Ishikawa (cell line): ENCODE measurements at regions not wholly inside any gene's neighbourhood (a gene's known extent, or its start where the extent isn't known, plus 50 kb on each side); places are given as distances from the start of the nearest gene placed in this dataset.

Experiments
- CEBPB ChIP-seq: IDR thresholded peaks from 2 replicates; pipeline ENCODE4 v1.6.1; 2012
- CREB1 ChIP-seq: IDR thresholded peaks from 2 replicates; pipeline ENCODE4 v1.6.1; 2012; ENCODE audit warnings: low read depth
- EGR1 ChIP-seq: IDR thresholded peaks from 2 replicates; pipeline ENCODE4 v1.6.1; 2012
- EP300 ChIP-seq: IDR thresholded peaks from 2 replicates; pipeline ENCODE4 v1.6.1; 2012; ENCODE audit warnings: borderline replicate concordance
- FOXM1 ChIP-seq: IDR thresholded peaks from 2 replicates; pipeline ENCODE4 v1.6.1; 2012; ENCODE audit warnings: low read depth, borderline replicate concordance
- NFIC ChIP-seq: IDR thresholded peaks from 2 replicates; pipeline ENCODE4 v1.6.1; 2012
- RAD21 ChIP-seq: IDR thresholded peaks from 2 replicates; pipeline ENCODE4 v1.6.1; 2012; ENCODE audit warnings: low read depth
- TAF1 ChIP-seq: IDR thresholded peaks from 2 replicates; pipeline ENCODE4 v1.6.1; 2012; ENCODE audit warnings: low read depth, mild to moderate bottlenecking
- YY1 ChIP-seq: IDR thresholded peaks from 2 replicates; pipeline ENCODE4 v1.6.1; 2012; ENCODE audit warnings: low read depth
- TF ChIP-seq, protein P1 (sequence below): IDR thresholded peaks from 2 replicates; pipeline ENCODE4 v1.6.1; 2012; ENCODE audit warnings: low read depth, mild to moderate bottlenecking

DNA sequence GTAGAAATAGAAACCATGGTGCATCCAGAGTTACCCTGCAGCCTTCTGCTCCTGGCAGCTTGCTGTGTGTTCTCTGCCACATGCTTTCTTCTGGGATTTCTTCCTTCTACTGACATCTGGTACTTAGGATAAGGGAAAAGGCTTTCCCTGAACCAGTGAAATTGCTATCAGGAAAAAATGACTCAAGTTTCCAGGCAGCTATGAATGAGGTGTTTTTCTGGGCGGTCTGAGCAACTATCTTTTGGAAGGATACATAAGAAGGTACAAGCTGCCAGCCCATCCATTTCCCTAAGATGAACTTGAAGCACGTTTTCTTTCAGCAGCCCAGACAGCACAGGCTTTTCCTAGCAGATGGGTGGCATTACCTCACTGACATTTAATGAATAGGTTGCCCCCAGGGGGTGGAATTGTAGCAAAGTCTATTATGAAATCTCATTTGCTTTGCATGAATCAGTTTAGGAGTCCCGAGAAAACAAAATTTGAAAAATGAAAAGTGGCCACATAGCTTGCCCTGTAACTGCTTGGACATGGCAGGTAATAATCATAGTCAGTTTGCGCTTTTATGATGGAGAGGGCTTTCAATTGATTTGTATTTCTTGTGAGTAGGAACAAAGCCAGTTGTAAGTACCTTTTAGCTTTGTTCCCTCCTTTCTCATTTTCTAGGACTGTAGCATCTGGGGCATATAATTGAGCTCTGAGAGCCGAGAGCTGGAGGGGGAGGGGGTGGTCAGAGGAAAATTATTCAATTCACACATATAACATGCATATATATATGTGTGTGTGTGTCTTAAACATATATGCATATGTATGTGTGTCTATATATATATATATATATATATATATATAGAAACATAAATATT is 108.5 kb downstream of the C9orf152 start:
- TF ChIP-seq YY1: no peak
- TF ChIP-seq EGR1: no peak
- TF ChIP-seq, protein P1, sequence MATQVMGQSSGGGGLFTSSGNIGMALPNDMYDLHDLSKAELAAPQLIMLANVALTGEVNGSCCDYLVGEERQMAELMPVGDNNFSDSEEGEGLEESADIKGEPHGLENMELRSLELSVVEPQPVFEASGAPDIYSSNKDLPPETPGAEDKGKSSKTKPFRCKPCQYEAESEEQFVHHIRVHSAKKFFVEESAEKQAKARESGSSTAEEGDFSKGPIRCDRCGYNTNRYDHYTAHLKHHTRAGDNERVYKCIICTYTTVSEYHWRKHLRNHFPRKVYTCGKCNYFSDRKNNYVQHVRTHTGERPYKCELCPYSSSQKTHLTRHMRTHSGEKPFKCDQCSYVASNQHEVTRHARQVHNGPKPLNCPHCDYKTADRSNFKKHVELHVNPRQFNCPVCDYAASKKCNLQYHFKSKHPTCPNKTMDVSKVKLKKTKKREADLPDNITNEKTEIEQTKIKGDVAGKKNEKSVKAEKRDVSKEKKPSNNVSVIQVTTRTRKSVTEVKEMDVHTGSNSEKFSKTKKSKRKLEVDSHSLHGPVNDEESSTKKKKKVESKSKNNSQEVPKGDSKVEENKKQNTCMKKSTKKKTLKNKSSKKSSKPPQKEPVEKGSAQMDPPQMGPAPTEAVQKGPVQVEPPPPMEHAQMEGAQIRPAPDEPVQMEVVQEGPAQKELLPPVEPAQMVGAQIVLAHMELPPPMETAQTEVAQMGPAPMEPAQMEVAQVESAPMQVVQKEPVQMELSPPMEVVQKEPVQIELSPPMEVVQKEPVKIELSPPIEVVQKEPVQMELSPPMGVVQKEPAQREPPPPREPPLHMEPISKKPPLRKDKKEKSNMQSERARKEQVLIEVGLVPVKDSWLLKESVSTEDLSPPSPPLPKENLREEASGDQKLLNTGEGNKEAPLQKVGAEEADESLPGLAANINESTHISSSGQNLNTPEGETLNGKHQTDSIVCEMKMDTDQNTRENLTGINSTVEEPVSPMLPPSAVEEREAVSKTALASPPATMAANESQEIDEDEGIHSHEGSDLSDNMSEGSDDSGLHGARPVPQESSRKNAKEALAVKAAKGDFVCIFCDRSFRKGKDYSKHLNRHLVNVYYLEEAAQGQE: no peak
- no peak for TF ChIP-seq RAD21
- TF ChIP-seq TAF1: no peak
- TF ChIP-seq CEBPB: no peak
- no peak for TF ChIP-seq CREB1
- TF ChIP-seq EP300: no peak
- no peak for TF ChIP-seq FOXM1
- TF ChIP-seq NFIC: no peak
